ENCODE measurements at regions not wholly inside any gene's neighbourhood (a gene's known extent, or its start where the extent isn't known, plus 50 kb on each side); places are given as distances from the start of the nearest gene placed in this dataset.
"Not testable (repeated sequence)": the region's sequence is repeated elsewhere in the genome, so short reads cannot be mapped to it uniquely, and the experiment has no call there.

DNA sequence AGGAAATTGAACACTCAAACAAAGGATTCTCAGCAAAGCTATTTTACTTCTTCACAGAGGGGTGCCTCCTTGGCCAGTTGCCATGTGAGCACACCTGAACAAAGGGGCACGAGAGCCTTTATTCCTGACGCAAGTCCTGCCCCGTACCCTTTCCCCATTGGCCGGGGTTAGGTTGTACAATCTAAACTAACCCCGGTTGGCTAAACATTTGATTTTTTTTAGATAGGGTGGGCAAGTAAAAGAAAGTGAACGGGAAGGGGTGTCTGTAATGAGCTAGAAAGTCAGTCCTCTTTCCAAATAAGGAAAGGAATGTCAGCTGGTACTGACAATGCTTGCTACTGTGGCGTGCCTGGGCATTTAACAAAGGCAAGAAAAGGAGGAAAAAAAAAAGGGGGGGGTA, 135.5 kb upstream of the CDKN3 start:
- no peak for DNase-seq (ENCODE audit: low spot score)
- TF ChIP-seq, protein P1, sequence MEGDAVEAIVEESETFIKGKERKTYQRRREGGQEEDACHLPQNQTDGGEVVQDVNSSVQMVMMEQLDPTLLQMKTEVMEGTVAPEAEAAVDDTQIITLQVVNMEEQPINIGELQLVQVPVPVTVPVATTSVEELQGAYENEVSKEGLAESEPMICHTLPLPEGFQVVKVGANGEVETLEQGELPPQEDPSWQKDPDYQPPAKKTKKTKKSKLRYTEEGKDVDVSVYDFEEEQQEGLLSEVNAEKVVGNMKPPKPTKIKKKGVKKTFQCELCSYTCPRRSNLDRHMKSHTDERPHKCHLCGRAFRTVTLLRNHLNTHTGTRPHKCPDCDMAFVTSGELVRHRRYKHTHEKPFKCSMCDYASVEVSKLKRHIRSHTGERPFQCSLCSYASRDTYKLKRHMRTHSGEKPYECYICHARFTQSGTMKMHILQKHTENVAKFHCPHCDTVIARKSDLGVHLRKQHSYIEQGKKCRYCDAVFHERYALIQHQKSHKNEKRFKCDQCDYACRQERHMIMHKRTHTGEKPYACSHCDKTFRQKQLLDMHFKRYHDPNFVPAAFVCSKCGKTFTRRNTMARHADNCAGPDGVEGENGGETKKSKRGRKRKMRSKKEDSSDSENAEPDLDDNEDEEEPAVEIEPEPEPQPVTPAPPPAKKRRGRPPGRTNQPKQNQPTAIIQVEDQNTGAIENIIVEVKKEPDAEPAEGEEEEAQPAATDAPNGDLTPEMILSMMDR (IDR thresholded peaks at IDR 0.05; ENCODE audit: extremely low read depth, missing control alignments) = no peak

DNA sequence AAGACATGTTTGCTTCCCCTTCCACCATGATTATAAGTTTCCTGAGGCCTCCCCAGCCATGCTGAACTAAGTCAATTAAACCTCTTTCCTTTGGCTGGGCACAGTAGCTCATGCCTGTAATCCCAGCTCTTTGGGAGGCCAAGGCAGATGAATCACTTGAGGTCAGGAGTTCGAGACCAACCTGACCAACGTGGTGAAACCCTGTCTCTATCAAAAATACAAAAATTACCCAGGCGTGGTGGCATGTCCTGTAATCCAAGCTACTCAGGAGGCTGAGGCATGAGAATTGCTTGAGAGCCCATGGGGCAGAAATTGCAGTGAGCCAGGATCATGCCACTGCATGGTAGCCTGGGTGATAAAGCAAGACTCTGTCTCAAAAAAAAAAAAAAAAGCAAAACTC, 130.2 kb upstream of the CDKN3 start:
- not testable (repeated sequence) for DNase-seq (ENCODE audit: low spot score)

DNA sequence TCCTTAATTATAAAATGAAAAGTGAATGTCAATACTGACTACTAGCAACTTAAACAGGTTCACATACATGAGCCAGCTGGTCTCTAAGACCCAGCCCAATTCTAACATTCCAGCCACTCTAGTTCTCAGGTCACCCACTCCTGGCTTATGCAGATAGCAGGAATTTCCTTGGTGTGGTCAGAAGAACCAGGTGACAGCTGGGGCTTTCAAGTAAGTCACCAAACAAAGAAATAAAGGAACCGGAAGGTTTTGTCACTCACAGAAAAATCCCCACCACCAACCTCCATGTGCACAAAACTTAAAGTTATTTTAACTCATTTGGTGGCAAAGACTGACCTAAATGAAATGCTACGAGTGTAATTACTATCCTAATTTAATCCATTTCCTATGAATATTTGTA, 129.6 kb upstream of the CDKN3 start:
- DNase-seq (ENCODE audit: low spot score) = peak; percentile 48
- TF ChIP-seq, protein P1 (IDR thresholded peaks at IDR 0.05; ENCODE audit: extremely low read depth, missing control alignments) = no peak

DNA sequence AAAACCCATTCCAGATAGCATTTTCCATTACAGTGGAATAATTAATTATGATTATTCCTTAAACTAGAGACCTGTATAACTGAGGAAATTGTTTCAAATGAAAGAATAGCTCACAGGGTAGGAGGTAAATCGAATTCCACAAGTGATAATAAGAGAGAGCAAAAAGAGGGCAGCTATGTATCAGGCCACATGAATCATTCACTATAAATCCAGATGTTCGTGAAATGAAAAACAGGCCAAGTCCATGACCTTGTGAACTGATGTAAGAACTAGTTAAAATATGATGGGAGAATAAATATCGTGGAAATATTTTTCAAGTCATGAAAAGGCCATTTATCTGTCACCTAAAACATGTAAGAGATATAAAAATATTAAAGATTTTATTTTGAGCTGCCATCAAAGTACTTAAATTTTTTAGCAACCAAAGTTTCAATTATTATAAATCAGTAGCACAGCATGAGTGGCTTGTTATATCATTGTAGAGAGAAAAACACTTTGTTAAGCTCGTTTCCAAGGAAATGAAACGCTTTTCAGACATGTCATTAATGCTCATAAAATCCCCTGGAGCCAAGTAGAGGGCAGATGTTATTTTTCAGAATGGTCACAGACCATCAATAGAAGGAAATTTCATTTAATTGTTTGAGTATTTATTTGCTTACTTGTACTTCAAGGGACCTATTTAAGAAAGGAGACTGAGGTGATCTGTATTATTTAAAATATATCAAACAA, 120.6 kb upstream of the CDKN3 start:
- DNase-seq (ENCODE audit: low spot score) = no peak

DNA sequence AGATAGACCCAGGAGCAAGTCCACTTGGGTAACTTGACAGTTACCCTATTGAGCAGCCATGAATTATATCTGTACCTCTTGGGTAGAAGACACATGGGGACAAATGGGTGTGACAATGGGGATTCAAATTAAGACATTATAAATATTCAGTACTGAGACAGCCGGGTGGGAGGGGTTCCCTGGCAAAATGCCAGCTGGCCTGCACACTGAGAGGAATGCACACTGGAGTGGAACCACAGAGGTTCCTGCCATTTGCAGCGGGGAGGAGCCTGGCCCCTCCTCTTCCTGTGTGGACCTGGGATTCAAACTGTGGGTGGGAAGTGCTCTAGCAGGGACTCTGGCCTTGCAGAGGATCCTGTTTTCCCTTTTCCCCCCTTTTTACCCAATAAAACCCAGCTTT, 118.7 kb upstream of the CDKN3 start:
- no peak for DNase-seq (ENCODE audit: low spot score)
- TF ChIP-seq, protein P1 (IDR thresholded peaks at IDR 0.05; ENCODE audit: extremely low read depth, missing control alignments) = no peak

More for the DNA sequence above, 120.6 kb upstream of the CDKN3 start:
- TF ChIP-seq, protein P1 (IDR thresholded peaks at IDR 0.05; ENCODE audit: extremely low read depth, missing control alignments) = no peak

DNA sequence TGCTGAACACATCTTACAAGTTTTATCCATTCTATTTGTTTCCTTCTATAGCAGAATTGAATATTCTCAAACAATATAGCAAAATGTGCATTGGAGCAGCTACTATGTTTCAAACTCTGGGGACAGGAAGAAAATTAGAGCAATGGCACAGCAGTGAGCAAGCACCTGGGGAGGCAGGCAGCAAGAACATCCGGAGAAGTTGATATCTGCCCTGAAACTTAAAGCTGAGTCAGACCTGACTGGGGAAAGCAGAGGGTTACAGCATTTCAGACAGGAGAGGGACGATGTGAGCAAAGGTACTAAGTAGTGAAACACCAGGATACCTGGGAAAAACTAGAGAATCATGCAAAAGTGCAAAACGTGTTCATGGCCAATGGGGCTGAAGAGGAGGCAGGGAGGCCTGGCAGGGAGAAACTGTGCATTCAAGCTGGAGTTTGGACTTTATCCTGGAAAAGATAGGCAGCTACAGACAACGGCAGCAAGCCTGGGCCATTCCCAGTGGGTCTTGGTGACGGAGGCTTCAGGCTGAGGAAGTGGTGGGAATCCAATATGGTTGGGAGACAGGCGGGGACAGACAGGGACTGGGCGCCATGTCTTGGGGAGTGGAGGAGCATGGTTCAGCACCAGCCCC, 118.0 kb upstream of the CDKN3 start:
- TF ChIP-seq, protein P1 (IDR thresholded peaks at IDR 0.05; ENCODE audit: extremely low read depth, missing control alignments) = no peak
- DNase-seq (ENCODE audit: low spot score) = no peak

DNA sequence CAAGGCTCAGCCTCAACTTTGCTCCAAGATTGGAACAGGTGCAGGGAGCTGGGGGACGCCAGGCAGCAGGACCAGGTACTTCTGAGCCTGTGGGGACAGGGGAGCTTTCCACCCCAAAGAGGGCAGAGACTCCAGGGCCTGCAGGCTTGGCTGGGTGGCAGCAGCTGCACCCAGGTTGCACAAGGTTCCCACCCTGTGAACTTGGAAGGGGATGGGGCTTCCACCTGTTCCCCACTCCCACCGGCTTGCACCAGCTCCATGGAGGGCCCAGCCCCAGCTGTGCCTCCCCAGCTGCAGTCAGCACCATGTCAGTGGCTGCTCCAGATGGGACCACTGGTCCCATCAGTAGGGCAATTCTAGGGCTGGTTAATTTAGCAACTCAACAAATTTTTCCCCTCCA, 114.0 kb upstream of the CDKN3 start:
- TF ChIP-seq, protein P1 (IDR thresholded peaks at IDR 0.05; ENCODE audit: extremely low read depth, missing control alignments) = no peak
- no peak for DNase-seq (ENCODE audit: low spot score)

DNA sequence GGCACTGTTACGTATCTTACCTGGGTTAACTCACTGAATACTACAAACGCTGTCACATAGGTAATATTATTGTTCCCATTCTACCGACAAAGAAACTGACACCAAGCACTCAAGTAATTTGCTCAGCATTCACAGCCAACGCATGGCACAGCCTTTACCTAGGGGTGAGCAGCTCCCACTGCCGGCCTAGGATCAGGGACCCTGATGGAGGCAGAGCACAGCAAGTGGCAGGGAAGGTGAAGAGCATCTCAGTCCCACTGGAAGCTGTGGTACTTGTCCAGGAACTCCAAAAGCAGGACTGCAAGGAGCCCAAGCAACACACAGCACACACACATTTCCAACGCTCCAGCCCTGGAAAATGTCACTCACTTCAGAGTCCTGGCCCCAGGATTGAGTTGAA, 111.8 kb upstream of the CDKN3 start:
- no peak for DNase-seq (ENCODE audit: low spot score)
- TF ChIP-seq, protein P1 (IDR thresholded peaks at IDR 0.05; ENCODE audit: extremely low read depth, missing control alignments) = no peak
